ENCODE measurements at regions not wholly inside any gene's neighbourhood (a gene's known extent, or its start where the extent isn't known, plus 50 kb on each side); places are given as distances from the start of the nearest gene placed in this dataset.

GRCh38 chr2:104734937-104735586 is 118.9 kb upstream of the POU3F3 start:
- no peak for DNase-seq

- DNase-seq = no peak
Observed at GRCh38 chr2:104736026-104736425, 117.9 kb upstream of the POU3F3 start.

- DNase-seq = no peak
Observed at GRCh38 chr2:104741860-104742259, 112.1 kb upstream of the POU3F3 start.

- no peak for DNase-seq
Observed at GRCh38 chr2:104744537-104744936, 109.4 kb upstream of the POU3F3 start.

- DNase-seq = no peak
Observed at GRCh38 chr2:104745846-104746245, 108.1 kb upstream of the POU3F3 start.

- DNase-seq = no peak
Observed at GRCh38 chr2:104746299-104746698, 107.6 kb upstream of the POU3F3 start.

DNA sequence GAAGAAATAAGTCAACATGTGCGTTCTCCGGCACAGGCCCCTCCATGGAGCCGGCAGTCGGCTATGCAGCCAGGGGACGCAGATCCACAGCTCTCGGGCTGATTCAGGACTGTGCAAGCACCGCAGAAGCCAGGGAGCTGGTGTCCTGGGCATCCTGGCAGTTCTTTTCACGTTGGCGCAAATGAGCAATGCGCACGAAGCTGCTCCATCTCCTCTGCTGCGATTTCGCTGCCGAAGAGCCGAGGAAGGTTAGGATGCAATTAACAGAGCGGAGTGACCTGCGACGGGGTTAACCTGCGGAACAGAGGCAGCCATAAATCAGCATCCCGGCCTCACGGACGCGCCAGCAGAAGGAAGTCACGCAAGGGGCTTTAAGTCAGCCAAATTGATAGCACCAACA is 107.1 kb upstream of the POU3F3 start:
- DNase-seq = no peak

GRCh38 chr2:104749856-104750460 is 104.0 kb upstream of the POU3F3 start:
- no peak for DNase-seq

DNA sequence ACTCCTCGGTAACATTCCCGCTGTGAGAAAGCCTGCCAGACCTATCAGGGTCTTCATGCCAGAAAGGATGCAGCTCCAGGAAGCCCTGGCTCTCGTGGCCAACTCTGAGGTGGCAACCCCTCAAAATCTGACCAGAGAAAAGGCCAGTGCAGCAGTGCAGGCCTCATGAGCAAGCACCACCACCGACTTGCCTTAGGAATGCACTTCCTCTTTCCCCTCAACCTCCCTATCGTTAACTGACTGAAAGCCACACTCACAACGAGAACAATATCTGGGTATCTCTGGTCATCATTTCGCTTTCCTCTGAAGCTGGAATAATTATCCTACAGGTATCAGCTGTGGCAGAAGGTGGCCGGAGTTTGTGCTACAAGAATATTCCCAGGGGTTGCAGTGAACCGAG is 101.4 kb upstream of the POU3F3 start:
- no peak for DNase-seq

DNA sequence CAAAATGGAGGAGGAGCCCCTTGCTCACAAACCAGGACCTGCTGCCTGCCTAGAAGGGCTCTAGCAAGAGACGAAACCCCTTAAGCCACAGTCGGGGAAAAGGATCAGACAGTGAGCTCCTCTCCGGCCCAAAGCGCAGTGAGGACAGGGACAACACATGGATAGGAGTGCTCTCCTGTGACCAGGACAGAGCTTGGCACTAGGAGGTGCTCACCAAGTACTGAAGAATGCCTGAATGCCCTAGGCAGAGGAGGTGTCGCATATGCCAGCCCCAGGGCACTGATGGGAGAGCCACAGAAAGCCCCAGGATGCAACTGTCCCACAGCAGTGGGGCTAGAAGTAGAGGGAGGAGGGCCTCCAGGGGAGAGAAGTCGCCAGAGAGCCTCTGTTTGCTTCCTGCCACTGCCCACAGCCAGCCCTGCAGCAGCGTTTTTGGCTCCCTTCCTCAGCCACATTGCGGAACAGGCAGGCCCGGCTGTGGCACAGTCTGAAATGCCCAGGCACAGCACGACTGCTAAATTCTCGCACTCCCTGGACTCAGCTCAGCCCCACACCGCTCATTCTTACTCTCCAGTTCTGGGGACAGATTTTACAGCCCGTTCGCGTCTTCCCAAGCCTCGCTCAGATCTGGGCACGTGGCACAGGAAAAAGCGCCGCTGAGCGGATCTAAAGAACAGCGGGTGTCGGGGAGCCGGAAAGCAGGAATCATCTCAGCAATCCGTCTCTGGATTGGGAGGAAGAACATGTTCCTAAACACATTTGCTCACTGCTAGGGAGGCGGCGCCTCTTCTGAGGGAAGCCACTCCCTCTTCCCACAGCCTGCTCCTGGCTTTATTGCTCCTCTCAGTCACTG is 98.7 kb upstream of the POU3F3 start:
- no peak for DNase-seq

- no peak for DNase-seq
Observed at GRCh38 chr2:104756118-104756517, 97.8 kb upstream of the POU3F3 start.

DNA sequence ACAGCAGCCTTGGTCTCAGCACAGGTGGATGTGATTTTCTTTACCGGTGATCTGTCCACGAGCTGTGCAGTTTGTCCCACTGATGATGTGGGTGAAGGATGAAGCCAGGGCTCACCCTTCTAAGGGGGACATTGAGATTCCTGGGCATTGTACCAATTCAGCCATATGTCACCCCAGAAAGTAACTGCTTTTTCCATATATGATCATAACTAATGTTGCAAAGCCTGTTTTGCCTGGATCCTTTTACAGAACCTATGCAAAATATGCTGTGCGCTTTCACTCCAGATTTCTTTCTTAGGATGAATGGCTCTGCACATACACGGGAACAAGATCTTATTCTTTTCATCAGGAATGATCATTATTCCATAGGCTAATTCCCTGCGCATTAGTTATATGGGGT is 96.9 kb upstream of the POU3F3 start:
- no peak for DNase-seq

DNA sequence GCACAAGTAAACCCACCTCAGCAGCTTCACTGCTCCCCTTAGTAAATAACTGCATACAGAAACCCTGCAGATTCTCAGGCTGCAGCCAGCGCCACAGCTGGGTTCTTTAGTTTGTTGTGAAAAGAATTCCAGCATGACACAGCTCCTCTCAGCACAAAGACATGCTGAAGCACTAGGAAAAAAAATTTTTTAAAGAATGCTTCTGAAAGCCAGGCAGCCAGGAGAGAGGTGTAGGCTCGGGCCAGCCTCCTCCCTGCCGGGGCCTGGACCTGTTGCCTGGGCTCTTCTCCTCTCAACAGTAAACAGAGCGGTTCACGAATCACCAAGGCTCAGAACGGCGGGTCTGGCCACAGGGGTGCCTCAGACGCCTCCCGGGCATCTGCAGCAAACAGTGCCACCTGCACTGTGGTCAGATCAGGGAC is 95.7 kb upstream of the POU3F3 start:
- no peak for DNase-seq

DNA sequence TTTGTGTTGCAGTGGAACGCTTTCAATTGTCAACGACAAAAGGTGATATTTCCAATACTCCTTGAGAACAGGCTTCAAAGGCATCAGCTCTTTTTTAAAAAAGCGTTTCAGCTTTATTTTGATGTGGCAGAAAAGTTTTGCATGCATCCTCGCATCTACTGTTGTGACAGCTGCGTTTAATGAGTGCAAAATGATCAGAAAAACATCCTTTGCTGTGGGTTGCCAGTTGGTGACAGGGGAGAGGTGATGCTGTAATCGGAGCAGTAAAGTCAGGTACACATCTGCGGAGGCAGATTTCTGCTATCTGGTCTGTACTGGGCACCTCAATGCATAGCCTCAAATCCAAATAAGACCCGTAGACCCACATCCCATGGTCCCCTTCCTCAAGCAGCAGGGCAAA is 91.9 kb upstream of the POU3F3 start:
- no peak for DNase-seq

GRCh38 chr2:104766683-104767082 is 87.2 kb upstream of the POU3F3 start:
- DNase-seq = no peak

- DNase-seq = no peak
Observed at GRCh38 chr2:104768694-104769093, 85.2 kb upstream of the POU3F3 start.

DNA sequence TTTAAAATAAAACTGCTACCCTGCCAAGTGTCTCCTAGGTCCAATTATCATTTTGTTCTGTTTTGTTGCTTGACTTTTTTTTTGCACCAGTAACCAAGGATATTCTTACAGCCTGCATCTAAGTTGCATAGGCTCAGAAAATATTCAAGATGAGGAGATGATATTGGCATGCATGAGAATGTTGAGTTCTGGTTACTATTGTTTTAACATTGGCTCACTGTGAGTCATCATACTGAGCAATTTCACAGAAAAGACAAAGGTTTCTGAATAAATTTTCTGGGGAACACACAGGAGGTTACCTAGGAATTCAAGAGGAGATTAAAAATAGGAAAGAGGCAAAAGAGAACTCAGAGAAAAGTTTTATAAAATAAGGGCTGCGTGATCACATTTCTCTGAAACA is 84.8 kb upstream of the POU3F3 start:
- DNase-seq = no peak

DNA sequence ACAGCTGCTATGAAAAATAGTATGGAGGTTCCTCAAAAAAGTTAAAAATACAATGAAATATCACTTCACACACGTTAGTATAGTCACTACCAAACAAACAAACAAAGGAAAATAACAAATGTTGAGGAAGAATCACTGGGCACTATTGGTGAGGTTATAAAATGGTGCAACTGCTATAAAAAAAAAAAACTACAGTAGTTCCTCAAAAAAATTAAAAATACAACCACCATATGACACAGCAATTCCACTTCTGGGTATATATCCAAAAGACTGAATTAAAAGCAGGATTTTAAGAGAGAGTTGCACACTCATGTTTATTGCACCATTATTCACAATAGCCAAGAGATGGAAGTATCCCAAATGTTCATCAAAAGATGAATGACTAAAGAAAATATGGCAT is 80.9 kb upstream of the POU3F3 start:
- no peak for DNase-seq

DNA sequence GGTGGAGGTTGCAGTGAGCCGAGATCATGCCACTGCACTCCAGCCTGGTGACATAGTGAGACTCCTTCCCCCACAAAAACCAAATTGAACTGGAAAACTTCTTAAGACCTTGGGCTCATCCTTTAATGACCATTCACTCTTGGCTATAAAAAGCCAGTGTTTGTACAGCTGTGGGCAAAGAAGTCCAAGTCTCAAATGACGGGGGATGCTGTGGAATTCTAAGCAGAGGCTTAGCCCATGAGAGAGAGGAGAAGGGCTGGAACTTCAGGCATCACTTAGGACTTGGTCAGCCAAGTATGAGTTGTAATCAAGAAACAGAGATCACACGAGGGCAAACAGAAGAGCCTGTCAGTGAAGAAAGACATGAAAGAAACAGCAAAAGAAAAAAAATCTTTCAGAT is 79.3 kb upstream of the POU3F3 start:
- no peak for DNase-seq

GRCh38 chr2:104777721-104778120 is 76.2 kb upstream of the POU3F3 start:
- DNase-seq = no peak

- no peak for DNase-seq
Observed at GRCh38 chr2:104781151-104781550, 72.8 kb upstream of the POU3F3 start.

DNA sequence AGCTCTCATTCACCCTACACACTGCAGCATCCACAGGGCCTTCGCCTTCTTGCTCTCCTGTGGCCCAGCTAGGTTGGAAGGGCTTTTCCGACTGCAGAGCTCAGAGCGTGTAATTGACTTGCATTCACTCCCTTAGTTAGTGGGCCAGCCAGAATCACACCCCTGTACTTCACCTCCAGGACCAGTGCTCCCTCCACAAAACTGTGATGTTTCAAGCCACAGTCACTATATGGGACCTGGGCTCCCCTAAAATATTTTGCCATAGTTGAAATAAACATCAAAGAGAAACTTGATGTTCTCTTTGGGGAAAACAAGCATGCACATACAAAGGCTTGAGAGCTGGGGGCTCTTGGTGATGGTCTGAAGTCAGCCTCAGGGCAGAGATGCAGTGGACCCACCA is 69.7 kb upstream of the POU3F3 start:
- no peak for DNase-seq

DNA sequence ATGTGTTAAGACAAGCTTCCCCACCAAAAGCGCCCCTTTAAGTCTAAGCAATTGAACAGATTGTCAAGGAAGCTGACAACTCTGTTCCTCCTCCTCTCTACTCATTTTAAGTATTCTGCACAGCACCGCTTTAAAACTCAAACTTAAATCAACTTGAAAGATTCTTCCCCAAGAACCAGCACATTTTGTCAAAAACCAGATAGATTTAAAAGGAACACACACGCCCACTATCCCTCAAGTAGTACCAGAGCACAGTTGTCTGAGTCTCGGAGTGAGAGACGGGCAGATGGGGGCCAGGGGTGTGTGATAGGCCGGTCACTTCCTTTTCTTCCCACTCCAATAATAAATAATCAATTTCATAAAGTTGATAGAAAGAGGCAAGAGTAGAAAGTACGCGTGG is 67.7 kb upstream of the POU3F3 start:
- DNase-seq = no peak

DNA sequence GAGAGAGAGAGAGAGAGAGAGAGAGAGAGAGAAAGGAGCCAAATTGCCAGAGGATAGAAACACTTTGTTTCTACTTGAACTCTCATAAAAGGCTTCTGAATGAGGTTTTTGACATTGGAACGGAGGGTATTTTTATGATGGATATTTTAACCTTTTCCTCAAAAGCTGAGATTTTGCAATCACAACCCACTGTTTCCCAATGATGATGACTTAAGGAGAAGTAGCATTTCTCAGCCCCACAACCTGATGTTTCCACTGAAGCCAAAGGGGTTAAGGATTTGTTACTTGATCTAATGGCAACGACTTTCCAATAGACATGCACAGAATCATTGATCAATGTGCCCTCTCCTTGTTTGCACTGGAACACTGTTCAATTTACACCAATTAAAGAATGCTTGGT is 67.1 kb upstream of the POU3F3 start:
- no peak for DNase-seq
